Activated CD8-positive, alpha-beta memory T cell treated with anti-CD3 and anti-CD28 coated beads for 1 hour (primary cell): ENCODE measurements at regions not wholly inside any gene's neighbourhood (a gene's known extent, or its start where the extent isn't known, plus 50 kb on each side); places are given as distances from the start of the nearest gene placed in this dataset.
"Not testable (repeated sequence)": the region's sequence is repeated elsewhere in the genome, so short reads cannot be mapped to it uniquely, and the experiment has no call there.

Experiments used
- DNase-seq, 2 donors: peaks; one replicate each; pipeline ENCODE4 v3.0.0-alpha.2; 2020; ENCODE audit warnings: low read depth in 1 of 2; ENCODE audit errors: extremely low read depth in 1 of 2

DNA sequence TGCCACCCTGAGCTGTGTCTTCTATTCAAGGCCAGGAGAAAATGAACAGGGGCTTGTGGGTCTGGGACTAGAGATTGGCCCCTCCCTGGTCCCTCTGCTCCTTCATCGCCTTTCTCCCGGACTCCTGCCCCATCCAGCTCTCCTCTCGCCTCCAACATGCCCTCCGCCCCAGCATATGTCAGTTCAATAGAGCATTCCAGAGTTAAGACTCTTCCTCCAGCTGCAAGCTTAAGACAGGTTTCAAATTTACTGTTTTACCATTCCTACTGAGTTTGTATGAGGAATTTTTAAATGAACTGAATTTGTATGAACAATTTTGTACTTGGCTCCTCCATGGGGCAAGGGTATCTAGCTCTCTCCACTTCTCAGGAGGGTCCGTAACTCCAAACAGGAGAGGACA, 195.6 kb downstream of the TBC1D2B start:
- no peak for DNase-seq

- not testable (repeated sequence) for DNase-seq
Observed at GRCh38 chr15:77881535-77881934, 196.0 kb downstream of the TBC1D2B start.

DNA sequence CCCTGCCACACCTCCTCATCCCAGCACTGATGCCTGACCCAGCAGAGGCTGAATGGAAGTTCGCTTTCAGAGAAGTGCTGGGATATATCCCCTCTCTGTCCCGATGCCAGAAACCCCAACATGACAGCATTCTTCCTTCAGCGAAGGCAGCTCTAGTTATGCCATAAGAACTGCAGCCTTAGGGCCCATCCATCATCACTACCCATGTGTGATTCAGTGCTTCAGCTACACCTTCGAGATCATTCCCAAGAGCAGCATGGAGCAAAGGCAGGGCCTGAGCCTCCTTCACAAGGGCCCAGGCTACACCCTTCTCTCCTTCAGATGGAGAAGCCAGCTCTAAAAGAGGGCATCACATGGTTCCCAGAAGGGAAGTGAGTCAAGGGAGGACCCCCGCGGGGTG, 198.0 kb downstream of the TBC1D2B start:
- not testable (repeated sequence) for DNase-seq

- DNase-seq: no peak
Observed at GRCh38 chr15:77877869-77878577, 199.5 kb downstream of the TBC1D2B start.

GRCh38 chr15:77876107-77876820, 201.2 kb downstream of the TBC1D2B start:
- not testable (repeated sequence) for DNase-seq

DNA sequence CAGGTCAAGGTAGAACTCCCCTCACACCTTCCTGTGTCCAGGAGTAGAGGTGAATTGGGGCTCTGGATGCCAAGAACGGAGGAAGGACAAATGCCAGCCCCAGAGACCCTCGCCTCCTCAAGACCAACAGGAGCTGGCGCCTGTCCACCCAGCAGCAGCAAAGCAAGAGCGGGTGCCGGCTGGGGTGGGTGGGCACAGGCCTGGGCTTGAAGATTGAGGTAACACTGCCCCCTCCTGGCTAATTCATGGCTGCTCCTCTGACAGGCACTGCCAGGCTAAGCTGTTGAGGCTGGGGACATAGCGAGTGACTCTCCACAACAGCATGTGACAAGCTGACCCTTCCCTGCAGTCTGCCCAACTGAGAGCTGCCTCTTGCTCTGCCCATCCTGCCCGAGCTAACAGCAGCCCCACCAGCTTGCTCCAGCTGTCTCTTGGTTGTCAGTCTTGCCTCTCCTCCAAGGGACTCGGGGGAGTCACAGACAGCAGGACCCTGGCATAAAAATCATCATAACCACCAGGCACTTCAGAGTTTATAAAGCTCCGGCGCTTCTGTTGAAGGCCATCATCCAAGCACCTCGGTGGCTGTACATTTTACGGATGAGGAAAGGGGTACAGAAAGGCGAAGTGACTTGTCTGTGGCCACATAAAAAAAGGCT, 202.3 kb downstream of the TBC1D2B start:
- peak in 1 of 2 donors; percentile 2 for DNase-seq

DNA sequence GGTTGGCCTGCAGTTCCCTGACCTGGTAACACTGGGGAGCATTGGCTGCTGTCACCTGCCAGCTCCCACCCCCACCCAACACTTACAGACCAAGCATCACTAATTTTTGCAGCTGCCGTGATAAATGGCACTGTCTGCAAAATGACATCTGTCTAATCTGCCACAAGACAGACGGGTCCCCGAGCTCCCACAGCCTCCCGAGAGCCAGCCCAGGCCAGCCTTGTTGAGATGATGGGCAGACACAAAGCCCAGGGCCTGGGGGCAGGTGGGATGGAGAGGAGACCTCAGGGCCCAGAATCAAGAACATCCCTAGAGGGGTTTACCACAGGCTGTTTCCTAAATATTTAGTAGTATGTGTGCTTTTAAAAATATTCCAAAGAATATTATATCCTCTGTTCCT, 203.4 kb downstream of the TBC1D2B start:
- no peak for DNase-seq

- DNase-seq: not testable (repeated sequence)
Observed at GRCh38 chr15:77872521-77873425, 204.7 kb downstream of the TBC1D2B start.

DNA sequence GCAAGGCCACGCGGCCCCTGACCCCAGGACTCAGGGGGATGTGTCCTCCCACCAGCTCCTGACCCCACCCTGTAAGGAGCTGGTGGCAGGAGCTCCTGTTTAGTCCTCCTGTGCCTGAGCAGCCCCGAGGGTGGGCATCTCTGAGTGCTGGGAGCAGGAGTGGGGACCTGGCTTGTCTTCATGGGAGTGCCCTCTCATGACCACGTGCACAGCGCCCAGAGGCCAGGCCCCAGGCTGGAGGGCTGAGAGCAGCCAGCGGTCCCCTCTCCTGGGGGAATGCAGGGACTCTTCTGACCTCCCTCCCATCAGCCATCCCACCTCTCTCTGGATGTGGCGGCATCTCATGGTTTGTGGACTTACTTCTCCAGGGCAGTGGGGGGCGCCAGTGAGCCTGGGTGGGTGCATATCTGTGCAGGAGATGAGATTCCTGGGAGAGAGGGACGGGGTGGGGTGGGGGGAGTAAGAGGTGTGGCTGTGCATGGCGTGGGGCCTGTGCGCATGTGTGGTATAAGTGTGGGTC, 205.6 kb downstream of the TBC1D2B start:
- DNase-seq: no peak

- peak in 1 of 2 donors; percentile 11 for DNase-seq
Observed at GRCh38 chr15:77870195-77871065, 207.1 kb downstream of the TBC1D2B start.

DNA sequence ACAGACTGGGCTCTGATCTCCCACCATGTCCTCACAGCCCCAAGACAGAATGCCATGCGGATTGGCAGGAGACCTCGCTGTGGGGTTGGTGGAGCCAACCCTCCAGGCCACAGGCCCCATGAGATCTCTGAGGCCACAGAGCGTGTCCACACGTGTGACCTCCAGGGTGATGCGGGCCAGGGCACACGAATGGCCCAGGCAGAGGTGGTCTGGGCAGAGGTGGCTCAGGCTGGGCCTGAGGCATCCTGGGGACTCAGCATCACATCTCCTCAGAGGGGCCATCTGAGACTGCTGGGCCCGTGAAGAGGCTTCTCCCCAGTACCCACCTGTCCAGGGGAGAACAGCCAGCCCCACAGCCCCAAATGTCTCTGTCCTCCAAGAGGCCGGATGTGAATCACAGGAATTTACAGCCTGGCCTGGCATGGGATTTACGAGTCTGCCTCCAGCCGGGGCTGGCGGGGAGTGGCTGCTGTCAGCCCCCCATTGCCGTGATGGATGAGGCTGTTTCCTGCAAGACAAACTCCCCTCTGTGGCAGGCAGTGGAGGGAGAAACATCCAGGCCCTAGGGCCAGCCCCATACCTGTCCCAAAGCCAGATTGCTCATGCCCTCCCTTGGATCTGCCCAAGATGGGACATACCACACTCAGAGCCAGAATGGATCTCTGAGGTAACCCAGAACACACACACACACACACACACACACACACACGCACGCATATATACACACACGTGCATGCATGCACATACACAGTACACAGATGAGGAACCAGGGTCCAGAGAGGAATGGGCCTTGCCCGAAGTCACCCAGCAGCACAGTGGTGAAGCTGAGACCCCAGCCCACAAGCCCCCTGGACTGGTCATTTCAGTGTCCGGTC, 208.3 kb downstream of the TBC1D2B start:
- no peak for DNase-seq

DNA sequence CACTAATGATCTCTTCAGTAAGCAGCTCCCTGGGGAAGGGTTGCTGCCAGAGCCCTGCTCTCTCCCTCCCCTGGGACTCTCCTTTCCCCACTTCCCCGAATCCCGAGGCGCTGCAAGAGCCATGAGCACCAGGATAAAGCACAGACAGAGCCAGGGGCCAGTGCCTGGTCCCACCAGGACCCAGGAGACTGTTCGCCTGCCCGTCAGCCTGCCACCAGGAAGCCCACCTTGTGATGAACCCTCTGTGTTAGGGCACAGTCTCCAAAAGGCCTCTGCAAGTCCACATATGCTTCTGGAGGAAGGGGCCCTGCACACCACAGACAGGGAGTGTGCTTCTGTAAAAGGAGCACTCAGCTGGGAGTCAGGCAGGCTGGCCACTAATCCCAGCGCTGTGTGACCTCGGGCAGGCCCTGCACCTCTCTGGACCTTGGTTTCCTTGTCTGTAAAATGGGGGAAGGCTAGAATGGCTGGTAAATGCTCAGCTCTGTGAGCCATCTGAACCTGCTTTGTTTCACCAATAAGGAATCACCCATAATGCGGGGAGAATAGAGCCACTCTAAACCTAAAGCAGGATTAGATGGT, 209.4 kb downstream of the TBC1D2B start:
- not testable (repeated sequence) for DNase-seq

DNA sequence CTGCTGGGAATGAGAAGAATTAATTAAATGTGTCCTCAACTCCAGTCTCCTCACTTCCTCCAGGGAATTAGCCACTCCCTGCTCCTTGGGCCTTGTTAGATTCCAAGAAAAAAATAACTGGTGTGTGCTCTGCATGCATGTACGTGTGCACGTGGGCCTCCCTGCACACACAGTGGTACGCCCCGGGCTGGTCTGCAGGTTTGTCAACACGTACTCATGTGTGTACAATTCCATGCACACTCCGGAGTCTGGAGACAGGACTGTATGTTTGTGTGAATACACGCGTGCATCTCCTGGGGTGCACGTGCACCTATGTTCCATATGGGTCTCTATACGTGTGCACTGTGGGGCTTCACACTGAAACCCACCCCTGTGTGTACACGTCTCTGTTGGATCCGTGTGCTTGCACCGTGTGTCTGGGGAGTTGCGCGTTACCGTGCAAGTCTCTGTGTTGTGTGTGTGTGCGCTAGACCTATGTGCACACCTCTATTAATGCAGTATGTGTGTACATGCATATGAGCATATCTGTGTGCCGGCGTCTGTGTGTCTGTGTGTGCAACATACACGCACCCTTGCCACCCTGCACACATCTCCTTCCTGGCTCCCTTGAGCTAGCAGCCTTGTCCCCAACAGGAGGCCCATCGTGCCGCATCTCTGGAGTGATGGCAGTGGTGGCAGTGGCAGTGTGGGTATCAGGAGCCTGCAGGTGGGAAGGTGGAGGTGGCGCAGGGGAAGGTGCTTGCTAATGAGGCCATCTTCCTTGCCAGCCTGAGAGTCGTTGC, 210.1 kb downstream of the TBC1D2B start:
- DNase-seq: no peak

DNA sequence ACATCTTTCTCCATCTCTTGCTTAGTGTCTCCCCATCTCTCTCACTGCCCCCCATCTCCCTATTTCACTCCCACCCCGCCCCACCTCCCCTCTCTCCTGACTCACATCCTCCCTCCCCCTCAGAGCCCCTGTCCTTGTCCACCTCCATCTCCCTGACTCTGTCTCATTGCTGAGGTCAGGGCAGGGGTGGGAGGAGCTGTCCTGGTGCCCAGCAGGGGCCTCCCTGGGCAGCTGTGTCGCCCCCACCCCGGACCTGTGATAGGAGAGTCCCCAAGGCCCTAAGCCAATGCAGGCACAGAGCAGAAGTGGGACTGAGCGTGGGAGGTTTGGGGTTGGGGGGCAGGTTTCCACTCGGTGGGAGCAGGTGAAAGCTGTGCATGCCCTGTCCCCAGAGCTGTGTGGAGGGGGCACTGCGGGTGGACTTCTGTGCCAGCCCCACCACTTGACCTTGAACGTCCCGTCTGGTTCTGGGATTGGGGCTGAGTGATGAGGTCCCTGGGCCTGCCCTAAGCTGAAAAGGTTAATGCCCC, 210.8 kb downstream of the TBC1D2B start:
- no peak for DNase-seq

- no peak for DNase-seq
Observed at GRCh38 chr15:77866186-77866585, 211.3 kb downstream of the TBC1D2B start.

- no peak for DNase-seq
Observed at GRCh38 chr15:77865701-77866100, 211.8 kb downstream of the TBC1D2B start.

DNA sequence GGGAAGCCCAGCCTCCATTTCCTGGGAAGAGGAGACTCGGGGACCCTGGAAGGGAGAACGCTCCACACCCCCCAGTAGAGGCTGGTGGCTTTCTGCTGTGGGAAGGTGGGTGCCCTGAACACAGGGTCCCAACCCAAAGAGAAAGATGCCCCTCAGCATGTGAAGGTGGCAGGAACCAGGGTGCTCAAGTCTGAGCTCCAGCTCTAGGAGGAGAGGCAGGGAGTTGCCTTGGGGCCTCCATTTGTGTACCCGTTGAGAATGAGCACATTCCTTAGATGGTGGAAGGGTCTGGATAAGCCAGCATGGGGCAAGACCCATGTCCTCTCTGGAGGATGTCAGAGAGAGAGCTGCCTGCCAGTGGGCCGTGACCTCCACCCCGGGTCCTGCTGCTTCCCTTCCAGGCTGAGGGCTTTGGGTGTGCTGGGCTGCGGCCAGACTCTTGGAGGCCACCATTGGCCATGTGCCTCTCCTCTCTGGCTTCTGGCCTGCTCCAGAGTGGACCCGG, 212.4 kb downstream of the TBC1D2B start:
- no peak for DNase-seq
